ENCODE measurements at regions not wholly inside any gene's neighbourhood (a gene's known extent, or its start where the extent isn't known, plus 50 kb on each side); places are given as distances from the start of the nearest gene placed in this dataset.

DNA sequence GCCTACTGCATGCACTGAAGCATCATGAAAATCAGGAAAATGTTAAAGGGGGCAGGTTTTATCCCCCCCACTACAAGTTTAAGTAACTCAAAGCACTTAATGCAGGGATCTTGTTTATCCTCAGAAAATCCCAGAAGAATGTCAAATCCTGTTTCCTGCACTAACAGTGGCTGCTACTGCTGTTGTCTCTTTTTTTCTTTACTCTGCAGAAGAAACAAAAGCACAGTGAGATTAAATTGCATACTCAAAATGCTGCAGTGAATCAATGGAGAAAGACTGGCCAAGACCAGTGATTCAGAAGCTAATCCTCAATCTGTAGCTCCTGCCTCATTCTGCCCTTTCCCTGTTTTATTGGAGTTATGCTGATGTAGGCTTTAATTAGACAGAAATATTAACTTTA lies 332.3 kb upstream of the FIGN start:
- no peaks in the 10 kb centered on the region for H3K9me3 ChIP-seq
- no peaks in the 10 kb centered on the region for H3K27me3 ChIP-seq (replicated peaks; ENCODE audit: insufficient read depth)
- H3K36me3 ChIP-seq = no peaks in the 10 kb centered on the region
- H3K27ac ChIP-seq = no peak overlapping the region
- H3K4me3 ChIP-seq = no peak overlapping the region
- no peaks in the 10 kb centered on the region for H3K4me1 ChIP-seq (replicated peaks)
- intact Hi-C loops (cut with DNase I) = loop anchor here (10.0 kb wide), 1 partner anchor 723 kb away; no protein-coding TSS in a partner anchor
- no peak for DNase-seq (ENCODE audit: low spot score)
- no peak for TF ChIP-seq POLR2A (IDR thresholded peaks at IDR 0.05)
- TF ChIP-seq, protein P1, sequence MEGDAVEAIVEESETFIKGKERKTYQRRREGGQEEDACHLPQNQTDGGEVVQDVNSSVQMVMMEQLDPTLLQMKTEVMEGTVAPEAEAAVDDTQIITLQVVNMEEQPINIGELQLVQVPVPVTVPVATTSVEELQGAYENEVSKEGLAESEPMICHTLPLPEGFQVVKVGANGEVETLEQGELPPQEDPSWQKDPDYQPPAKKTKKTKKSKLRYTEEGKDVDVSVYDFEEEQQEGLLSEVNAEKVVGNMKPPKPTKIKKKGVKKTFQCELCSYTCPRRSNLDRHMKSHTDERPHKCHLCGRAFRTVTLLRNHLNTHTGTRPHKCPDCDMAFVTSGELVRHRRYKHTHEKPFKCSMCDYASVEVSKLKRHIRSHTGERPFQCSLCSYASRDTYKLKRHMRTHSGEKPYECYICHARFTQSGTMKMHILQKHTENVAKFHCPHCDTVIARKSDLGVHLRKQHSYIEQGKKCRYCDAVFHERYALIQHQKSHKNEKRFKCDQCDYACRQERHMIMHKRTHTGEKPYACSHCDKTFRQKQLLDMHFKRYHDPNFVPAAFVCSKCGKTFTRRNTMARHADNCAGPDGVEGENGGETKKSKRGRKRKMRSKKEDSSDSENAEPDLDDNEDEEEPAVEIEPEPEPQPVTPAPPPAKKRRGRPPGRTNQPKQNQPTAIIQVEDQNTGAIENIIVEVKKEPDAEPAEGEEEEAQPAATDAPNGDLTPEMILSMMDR (IDR thresholded peaks at IDR 0.05) = no peak
- TF ChIP-seq POLR2AphosphoS5 (IDR thresholded peaks at IDR 0.05) = no peak

DNA sequence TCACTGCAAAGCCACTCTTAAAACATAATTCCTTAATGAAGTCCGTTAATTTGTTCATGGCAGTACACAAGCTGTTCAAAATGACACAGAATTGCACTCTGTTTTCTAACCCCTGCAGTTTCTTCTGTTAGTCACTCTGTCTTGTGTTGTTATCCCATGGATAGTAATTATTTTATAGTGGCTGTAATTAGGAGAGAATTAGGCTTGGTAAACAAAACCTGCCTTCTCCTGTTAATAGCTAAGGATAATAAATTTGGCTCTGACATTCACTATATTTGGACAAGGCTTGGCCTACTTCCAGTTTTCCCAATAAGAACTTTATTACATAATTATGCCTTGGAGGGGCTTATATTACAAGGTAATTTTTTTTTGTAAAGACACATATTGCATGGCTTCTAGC lies 330.3 kb upstream of the FIGN start:
- Histone ChIP-seq H3K4me3 (no peak overlapping the region), H3K27me3 (replicated peaks; ENCODE audit: insufficient read depth) (no peaks in the 10 kb centered on the region), H3K36me3 (no peaks in the 10 kb centered on the region), H3K4me1 (replicated peaks) (no peaks in the 10 kb centered on the region), H3K27ac (no peak overlapping the region), H3K9me3 (no peaks in the 10 kb centered on the region)
- intact Hi-C loops (cut with DNase I) = loop anchor here (10.0 kb wide), 1 partner anchor 721 kb away; no protein-coding TSS in a partner anchor
- DNase-seq (ENCODE audit: low spot score) = no peak
- WGBS = 36% methylated on average over 1 of the region's 1 CpG
- TF ChIP-seq, protein P1 (IDR thresholded peaks at IDR 0.05) = no peak
- TF ChIP-seq POLR2A (IDR thresholded peaks at IDR 0.05) = no peak
- no peak for TF ChIP-seq POLR2AphosphoS5 (IDR thresholded peaks at IDR 0.05)

DNA sequence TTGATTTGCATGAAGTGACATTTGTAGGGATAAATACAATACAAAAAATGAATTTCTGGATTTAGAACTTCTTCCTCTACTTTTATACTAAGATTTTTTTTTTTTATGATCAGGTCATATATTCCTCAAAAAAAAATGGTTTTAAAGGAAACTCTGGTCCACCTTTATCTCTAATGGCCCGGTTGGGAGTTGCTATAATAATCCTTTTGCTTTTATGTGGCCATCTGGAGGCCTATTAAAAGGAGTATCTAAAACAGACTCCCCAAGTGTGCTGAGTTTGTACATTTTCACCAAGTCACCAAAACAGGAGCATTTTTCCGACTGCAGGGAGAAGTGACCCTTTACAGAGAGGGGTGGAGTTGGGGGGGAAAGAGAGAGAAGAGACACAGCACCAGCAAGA lies 329.2 kb upstream of the FIGN start:
- 78% methylated on average over 2 of the region's 2 CpGs for WGBS

DNA sequence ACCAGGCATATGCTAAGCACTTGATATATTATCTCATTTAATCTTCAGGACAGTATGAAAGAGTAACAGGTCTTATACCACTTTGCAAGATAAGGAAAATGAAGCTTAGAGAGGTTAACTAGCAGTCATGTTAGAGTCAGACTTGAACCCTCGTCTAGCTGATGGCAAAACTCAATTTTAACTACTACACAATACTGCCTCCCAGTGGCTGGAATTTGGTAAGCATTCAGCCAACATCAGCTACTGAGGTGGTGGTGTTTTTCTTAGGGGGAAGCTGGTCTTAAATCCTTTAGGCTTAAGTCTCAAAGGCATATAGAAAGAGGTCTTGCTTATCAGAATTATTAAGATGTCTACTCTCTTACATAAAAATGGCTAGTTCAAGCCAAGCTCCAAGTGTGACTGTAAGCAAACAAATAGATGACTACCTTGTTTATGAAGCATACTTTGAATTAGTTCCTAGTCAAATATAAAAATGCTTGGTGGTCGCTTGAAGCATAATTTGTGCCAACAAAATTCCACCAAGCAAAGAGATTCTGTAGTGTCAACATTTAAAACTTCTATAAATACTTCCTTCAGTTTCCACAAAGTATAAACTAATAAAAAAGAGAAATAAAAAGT lies 325.4 kb upstream of the FIGN start:
- no peaks in the 10 kb centered on the region for H3K27me3 ChIP-seq (replicated peaks; ENCODE audit: insufficient read depth)
- no peak overlapping the region for H3K4me3 ChIP-seq
- H3K36me3 ChIP-seq = no peaks in the 10 kb centered on the region
- no peak overlapping the region for H3K27ac ChIP-seq
- intact Hi-C loops (cut with DNase I) = loop anchor here (10.0 kb wide), 1 partner anchor 716 kb away; no protein-coding TSS in a partner anchor
- 12% methylated on average over 2 of the region's 2 CpGs for WGBS
- H3K4me1 ChIP-seq (replicated peaks) = no peaks in the 10 kb centered on the region
- TF ChIP-seq, protein P1 (IDR thresholded peaks at IDR 0.05) = peak in 3 of 4 experiments; percentile 35 to 42 (median 42)
- TF ChIP-seq POLR2A (IDR thresholded peaks at IDR 0.05) = no peak
- no peaks in the 10 kb centered on the region for H3K9me3 ChIP-seq
- no peak for DNase-seq (ENCODE audit: low spot score)

More for the DNA sequence above, 329.2 kb upstream of the FIGN start:
- Histone ChIP-seq H3K27ac (no peak overlapping the region), H3K4me1 (replicated peaks) (no peaks in the 10 kb centered on the region), H3K36me3 (no peaks in the 10 kb centered on the region), H3K4me3 (no peak overlapping the region), H3K27me3 (replicated peaks; ENCODE audit: insufficient read depth) (no peaks in the 10 kb centered on the region), H3K9me3 (no peaks in the 10 kb centered on the region)
- intact Hi-C loops (cut with DNase I) = loop anchor here (10.0 kb wide), 1 partner anchor 720 kb away; no protein-coding TSS in a partner anchor
- DNase-seq (ENCODE audit: low spot score) = no peak
- TF ChIP-seq, protein P1 (IDR thresholded peaks at IDR 0.05) = no peak
- TF ChIP-seq POLR2AphosphoS5 (IDR thresholded peaks at IDR 0.05) (no peak), POLR2A (IDR thresholded peaks at IDR 0.05) (no peak)

DNA sequence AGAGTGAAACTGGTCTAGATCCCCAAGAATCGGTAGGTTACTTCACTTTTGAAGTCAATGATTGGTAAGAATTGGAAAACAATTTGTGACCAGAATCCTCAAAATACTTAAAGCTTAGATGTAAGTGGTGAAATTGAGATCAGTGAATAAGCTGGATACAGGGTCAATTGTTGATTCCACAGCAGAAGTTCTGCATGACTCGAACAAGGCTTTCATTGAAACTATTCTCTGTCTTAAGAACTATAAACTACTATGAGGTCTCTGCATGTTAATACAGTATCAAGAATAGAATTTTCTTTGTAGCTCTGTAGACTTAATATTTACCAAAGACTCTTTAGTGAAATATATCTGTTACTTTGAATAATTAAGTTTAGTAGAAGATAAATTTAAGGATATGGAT lies 324.2 kb upstream of the FIGN start:
- Histone ChIP-seq H3K36me3 (no peaks in the 10 kb centered on the region), H3K4me1 (replicated peaks) (no peaks in the 10 kb centered on the region), H3K27me3 (replicated peaks; ENCODE audit: insufficient read depth) (no peaks in the 10 kb centered on the region), H3K27ac (no peak overlapping the region), H3K4me3 (no peak overlapping the region), H3K9me3 (no peaks in the 10 kb centered on the region)
- 89% methylated on average over 2 of the region's 2 CpGs for WGBS
- intact Hi-C loops (cut with DNase I) = loop anchor here (10.0 kb wide), 1 partner anchor 715 kb away; no protein-coding TSS in a partner anchor
- TF ChIP-seq POLR2AphosphoS5 (IDR thresholded peaks at IDR 0.05) (no peak), POLR2A (IDR thresholded peaks at IDR 0.05) (no peak)
- TF ChIP-seq, protein P1 (IDR thresholded peaks at IDR 0.05) = no peak
- DNase-seq (ENCODE audit: low spot score) = no peak
